ENCODE measurements at regions not wholly inside any gene's neighbourhood (a gene's known extent, or its start where the extent isn't known, plus 50 kb on each side); places are given as distances from the start of the nearest gene placed in this dataset.
A peak's percentile ranks its signal among the peaks of the same experiment; 100 is the strongest.

DNA sequence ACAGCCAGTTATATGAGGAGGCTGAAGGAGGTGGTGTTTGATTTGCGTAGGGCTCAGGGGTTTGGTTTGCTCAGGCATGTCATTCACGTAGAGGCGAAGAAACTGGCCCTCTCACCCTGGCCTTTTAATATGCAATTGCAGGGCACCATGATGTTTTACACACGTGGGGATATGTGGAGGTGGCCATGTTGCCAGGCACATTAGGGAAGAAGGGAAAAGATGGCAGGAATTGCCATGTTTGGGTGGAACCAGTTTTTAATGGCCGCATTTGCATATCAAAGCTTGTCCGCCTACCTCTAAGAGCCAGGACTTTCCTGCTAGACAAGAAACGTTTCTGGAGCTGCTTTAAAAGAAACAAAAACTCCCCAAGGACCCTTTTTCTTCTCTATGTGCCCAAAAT lies 1483.7 kb upstream of the GOT2 start:
- no peaks in the 10 kb centered on the region for H3K9me3 ChIP-seq (ENCODE audit: low read depth, low read length)
- no peak for DNase-seq (ENCODE audit: insufficient read length, low spot score, missing footprints)
- no peaks in the 10 kb centered on the region for H3K79me2 ChIP-seq (ENCODE audit: insufficient read depth, low read length)
- H3K4me2 ChIP-seq (ENCODE audit: insufficient read depth, low read length) = no peak overlapping the region
- H2AFZ ChIP-seq (ENCODE audit: low read length) = no peak overlapping the region
- no peaks in the 10 kb centered on the region for H4K20me1 ChIP-seq (ENCODE audit: insufficient read depth, low read length)
- no peaks in the 10 kb centered on the region for H3K4me1 ChIP-seq (ENCODE audit: insufficient read depth, low read length)
- H3K4me3 ChIP-seq (ENCODE audit: insufficient read depth, low read length) = no peak overlapping the region
- H3K27ac ChIP-seq (ENCODE audit: low read depth, low read length) = no peak overlapping the region
- no peaks in the 10 kb centered on the region for H3K36me3 ChIP-seq (ENCODE audit: insufficient read depth, low read length)
- no peaks in the 10 kb centered on the region for H3K27me3 ChIP-seq (ENCODE audit: insufficient read depth, low read length)
- TF ChIP-seq, protein P1, sequence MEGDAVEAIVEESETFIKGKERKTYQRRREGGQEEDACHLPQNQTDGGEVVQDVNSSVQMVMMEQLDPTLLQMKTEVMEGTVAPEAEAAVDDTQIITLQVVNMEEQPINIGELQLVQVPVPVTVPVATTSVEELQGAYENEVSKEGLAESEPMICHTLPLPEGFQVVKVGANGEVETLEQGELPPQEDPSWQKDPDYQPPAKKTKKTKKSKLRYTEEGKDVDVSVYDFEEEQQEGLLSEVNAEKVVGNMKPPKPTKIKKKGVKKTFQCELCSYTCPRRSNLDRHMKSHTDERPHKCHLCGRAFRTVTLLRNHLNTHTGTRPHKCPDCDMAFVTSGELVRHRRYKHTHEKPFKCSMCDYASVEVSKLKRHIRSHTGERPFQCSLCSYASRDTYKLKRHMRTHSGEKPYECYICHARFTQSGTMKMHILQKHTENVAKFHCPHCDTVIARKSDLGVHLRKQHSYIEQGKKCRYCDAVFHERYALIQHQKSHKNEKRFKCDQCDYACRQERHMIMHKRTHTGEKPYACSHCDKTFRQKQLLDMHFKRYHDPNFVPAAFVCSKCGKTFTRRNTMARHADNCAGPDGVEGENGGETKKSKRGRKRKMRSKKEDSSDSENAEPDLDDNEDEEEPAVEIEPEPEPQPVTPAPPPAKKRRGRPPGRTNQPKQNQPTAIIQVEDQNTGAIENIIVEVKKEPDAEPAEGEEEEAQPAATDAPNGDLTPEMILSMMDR (IDR thresholded peaks at IDR 0.05; ENCODE audit: extremely low read depth, low read depth, low read length) = no peak

DNA sequence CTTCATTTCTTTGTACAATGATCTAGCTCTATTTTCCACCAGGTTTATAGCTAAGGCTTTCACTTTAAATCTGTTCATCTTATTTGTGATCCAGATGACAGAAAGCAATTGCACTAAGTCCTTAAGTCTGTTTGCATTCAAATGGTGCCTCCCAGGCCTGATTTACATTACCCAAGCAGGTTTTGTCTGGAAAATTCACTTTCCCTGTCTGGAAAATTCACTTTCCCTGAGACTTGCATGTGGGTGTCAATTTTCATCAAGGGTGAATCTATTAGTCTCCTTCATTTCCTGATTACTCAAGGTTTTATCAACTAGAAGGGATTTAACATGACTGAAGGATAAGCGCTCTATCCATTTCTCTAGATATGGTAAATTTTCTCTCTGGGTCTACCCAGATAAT lies 1480.2 kb upstream of the GOT2 start:
- Histone ChIP-seq H3K4me3 (ENCODE audit: insufficient read depth, low read length) (no peak overlapping the region), H2AFZ (ENCODE audit: low read length) (no peak overlapping the region), H3K4me1 (ENCODE audit: insufficient read depth, low read length) (no peaks in the 10 kb centered on the region), H3K27ac (ENCODE audit: low read depth, low read length) (no peak overlapping the region), H3K4me2 (ENCODE audit: insufficient read depth, low read length) (no peak overlapping the region), H4K20me1 (ENCODE audit: insufficient read depth, low read length) (no peaks in the 10 kb centered on the region), H3K27me3 (ENCODE audit: insufficient read depth, low read length) (no peaks in the 10 kb centered on the region), H3K36me3 (ENCODE audit: insufficient read depth, low read length) (no peaks in the 10 kb centered on the region), H3K9me3 (ENCODE audit: low read depth, low read length) (no peaks in the 10 kb centered on the region), H3K79me2 (ENCODE audit: insufficient read depth, low read length) (no peaks in the 10 kb centered on the region)
- TF ChIP-seq, protein P1 (IDR thresholded peaks at IDR 0.05; ENCODE audit: extremely low read depth, low read depth, low read length) = no peak
- no peak for DNase-seq (ENCODE audit: insufficient read length, low spot score, missing footprints)

DNA sequence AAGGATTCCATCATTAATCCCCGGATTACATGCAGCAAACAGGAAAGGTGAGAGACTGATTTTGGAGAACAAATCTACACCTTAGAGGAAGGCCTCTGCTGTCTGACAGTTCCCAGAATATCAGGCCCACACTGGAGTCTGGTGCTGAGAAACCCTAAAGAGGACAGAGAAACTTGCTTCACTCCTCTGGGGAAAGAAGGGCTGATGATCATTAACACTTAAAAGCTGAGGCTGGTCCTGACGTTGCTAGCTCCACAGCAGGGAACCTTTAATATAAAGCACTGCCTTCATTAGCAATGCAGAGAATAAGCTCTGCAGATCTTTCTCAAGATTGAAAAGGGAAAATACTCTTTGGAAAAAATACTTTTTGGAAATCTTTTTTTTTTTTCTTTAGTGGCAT lies 1472.4 kb upstream of the GOT2 start:
- H3K9me3 ChIP-seq (ENCODE audit: low read depth, low read length) = no peaks in the 10 kb centered on the region
- no peaks in the 10 kb centered on the region for H4K20me1 ChIP-seq (ENCODE audit: insufficient read depth, low read length)
- no peak for DNase-seq (ENCODE audit: insufficient read length, low spot score, missing footprints)
- no peaks in the 10 kb centered on the region for H3K27me3 ChIP-seq (ENCODE audit: insufficient read depth, low read length)
- no peak overlapping the region for H2AFZ ChIP-seq (ENCODE audit: low read length)
- H3K36me3 ChIP-seq (ENCODE audit: insufficient read depth, low read length) = no peaks in the 10 kb centered on the region
- H3K4me2 ChIP-seq (ENCODE audit: insufficient read depth, low read length) = no peak overlapping the region
- no peaks in the 10 kb centered on the region for H3K4me1 ChIP-seq (ENCODE audit: insufficient read depth, low read length)
- H3K79me2 ChIP-seq (ENCODE audit: insufficient read depth, low read length) = no peaks in the 10 kb centered on the region
- H3K27ac ChIP-seq (ENCODE audit: low read depth, low read length) = no peak overlapping the region
- TF ChIP-seq, protein P1 (IDR thresholded peaks at IDR 0.05; ENCODE audit: extremely low read depth, low read depth, low read length) = no peak
- H3K4me3 ChIP-seq (ENCODE audit: insufficient read depth, low read length) = no peak overlapping the region

DNA sequence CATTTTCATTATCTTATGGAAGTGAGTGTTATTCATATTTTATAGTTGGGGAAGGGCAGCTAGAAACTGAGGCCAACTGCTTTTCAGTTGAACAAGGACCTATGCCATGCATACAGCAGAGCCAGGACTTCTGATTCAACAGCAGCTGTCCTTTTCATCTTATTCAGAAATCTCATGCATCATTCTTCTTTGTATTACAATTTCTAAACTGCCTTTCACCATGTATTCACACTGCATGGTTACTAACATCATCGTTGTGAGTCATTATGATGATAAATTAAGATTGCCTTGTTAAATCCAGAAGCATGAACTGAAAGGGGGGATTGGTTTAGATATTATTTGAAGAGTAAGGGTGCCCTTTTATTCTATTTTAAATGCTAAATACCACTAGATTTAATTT lies 1470.1 kb upstream of the GOT2 start:
- Histone ChIP-seq H2AFZ (ENCODE audit: low read length) (no peak overlapping the region), H3K36me3 (ENCODE audit: insufficient read depth, low read length) (no peaks in the 10 kb centered on the region), H3K4me1 (ENCODE audit: insufficient read depth, low read length) (no peaks in the 10 kb centered on the region), H3K4me2 (ENCODE audit: insufficient read depth, low read length) (no peak overlapping the region), H3K79me2 (ENCODE audit: insufficient read depth, low read length) (no peaks in the 10 kb centered on the region), H3K27ac (ENCODE audit: low read depth, low read length) (no peak overlapping the region), H3K9me3 (ENCODE audit: low read depth, low read length) (no peaks in the 10 kb centered on the region), H4K20me1 (ENCODE audit: insufficient read depth, low read length) (no peaks in the 10 kb centered on the region), H3K27me3 (ENCODE audit: insufficient read depth, low read length) (no peaks in the 10 kb centered on the region), H3K4me3 (ENCODE audit: insufficient read depth, low read length) (no peak overlapping the region)
- TF ChIP-seq, protein P1 (IDR thresholded peaks at IDR 0.05; ENCODE audit: extremely low read depth, low read depth, low read length) = no peak
- DNase-seq (ENCODE audit: insufficient read length, low spot score, missing footprints) = peak; percentile 47
